Keratinocyte (primary cell): ENCODE measurements at regions not wholly inside any gene's neighbourhood (a gene's known extent, or its start where the extent isn't known, plus 50 kb on each side); places are given as distances from the start of the nearest gene placed in this dataset.

Experiments
- DNase-seq: peaks from one replicate; pipeline ENCODE4 v3.0.0-alpha.2; 2011; ENCODE audit warnings: low read depth, missing footprints, low spot score
- FAIRE-seq: peaks from 2 replicates; lab custom pipeline; 2011; peaks lifted over from hg19 to GRCh38; lab: Jason Lieb, UNC
- H2AFZ ChIP-seq: 2 replicates; pipeline ENCODE4 v1.6.0; 2012; ENCODE audit warnings: low read length, control low read depth, inconsistent platforms; ENCODE audit not compliant: control insufficient read depth
- H3K27ac ChIP-seq: 2 replicates; pipeline ENCODE4 v1.5.1; 2011; ENCODE audit warnings: low read length; ENCODE audit not compliant: control insufficient read depth, insufficient read depth
- H3K27me3 ChIP-seq: 3 replicates; pipeline ENCODE4 v1.6.0; 2011; ENCODE audit warnings: low read length; ENCODE audit not compliant: control insufficient read depth, insufficient read depth; ENCODE audit errors: extremely low read depth
- H3K36me3 ChIP-seq, 2 experiments: 2 replicates in 1 of 2; 3 replicates in 1 of 2; pipeline ENCODE4 v1.5.1; 2011; ENCODE audit warnings: low read length in 2 of 2, mild to moderate bottlenecking in 1 of 2; ENCODE audit not compliant: control insufficient read depth in 2 of 2, insufficient read depth in 2 of 2; ENCODE audit errors: extremely low read depth in 1 of 2
- H3K4me1 ChIP-seq: 3 replicates; pipeline ENCODE4 v1.5.1; 2011; ENCODE audit warnings: low read length; ENCODE audit not compliant: control insufficient read depth, insufficient read depth; ENCODE audit errors: extremely low read depth
- H3K4me2 ChIP-seq: 3 replicates; pipeline ENCODE4 v1.6.0; 2011; ENCODE audit warnings: low read depth, low read length; ENCODE audit not compliant: control insufficient read depth, insufficient read depth; ENCODE audit errors: extremely low read depth
- H3K4me3 ChIP-seq, 3 experiments: fragments of 200-600 bp in 1 of 3; sonication (generic) in 1 of 3; 2 replicates in 2 of 3; 3 replicates in 1 of 3; pipeline ENCODE4 v1.5.1; 2011 to 2016; ENCODE audit warnings: low read length in 3 of 3, mild to moderate bottlenecking in 3 of 3, control low read depth in 2 of 3, inconsistent platforms in 1 of 3, low read depth in 1 of 3, mixed read lengths in 1 of 3, mixed run types in 1 of 3, moderate library complexity in 1 of 3; ENCODE audit not compliant: control insufficient read depth in 2 of 3, insufficient read depth in 2 of 3; ENCODE audit errors: extremely low read depth in 1 of 3
- H3K79me2 ChIP-seq: 2 replicates; pipeline ENCODE4 v1.6.0; 2012; ENCODE audit warnings: low read length; ENCODE audit not compliant: control insufficient read depth, insufficient read depth
- H3K9ac ChIP-seq: 3 replicates; pipeline ENCODE4 v1.6.0; 2011; ENCODE audit warnings: low read length; ENCODE audit not compliant: control insufficient read depth, insufficient read depth; ENCODE audit errors: extremely low read depth
- H3K9me1 ChIP-seq: 3 replicates; pipeline ENCODE4 v1.6.0; 2011; ENCODE audit warnings: low read length; ENCODE audit not compliant: control insufficient read depth, insufficient read depth; ENCODE audit errors: extremely low read depth
- H3K9me3 ChIP-seq: 2 replicates; pipeline ENCODE4 v1.5.1; 2012; ENCODE audit warnings: low read depth, low read length; ENCODE audit not compliant: control insufficient read depth
- H4K20me1 ChIP-seq: 3 replicates; pipeline ENCODE4 v1.6.0; 2011; ENCODE audit warnings: low read length; ENCODE audit not compliant: control insufficient read depth, insufficient read depth; ENCODE audit errors: extremely low read depth
- EZH2 ChIP-seq: IDR thresholded peaks from one replicate; pipeline ENCODE4 v1.6.1; 2012; ENCODE audit warnings: inconsistent platforms, mild to moderate bottlenecking, low read length, moderate library complexity
- dilution Hi-C: fragments of 300-500 bp; cut with MboI; formaldehyde crosslinking; loops from one replicate; pipeline ENCODE4 v1.7.0; 2020; ENCODE audit warnings: low sequenced_read_pairs; ENCODE audit not compliant: extremely low pct_ligation_motif_present
- TF ChIP-seq, protein P1 (sequence below), 3 experiments: IDR thresholded peaks in 1 of 3; conservative IDR thresholded peaks in 1 of 3; optimal IDR thresholded peaks in 1 of 3; 2 replicates in 2 of 3; 3 replicates in 1 of 3; pipeline versions ENCODE3 to v1.5.1; 2011; ENCODE audit warnings: low read length in 3 of 3, mild to moderate bottlenecking in 3 of 3, moderate library complexity in 2 of 3, control low read depth in 1 of 3, inconsistent platforms in 1 of 3; ENCODE audit not compliant: insufficient read depth in 2 of 3; ENCODE audit errors: extremely low read depth in 1 of 3

DNA sequence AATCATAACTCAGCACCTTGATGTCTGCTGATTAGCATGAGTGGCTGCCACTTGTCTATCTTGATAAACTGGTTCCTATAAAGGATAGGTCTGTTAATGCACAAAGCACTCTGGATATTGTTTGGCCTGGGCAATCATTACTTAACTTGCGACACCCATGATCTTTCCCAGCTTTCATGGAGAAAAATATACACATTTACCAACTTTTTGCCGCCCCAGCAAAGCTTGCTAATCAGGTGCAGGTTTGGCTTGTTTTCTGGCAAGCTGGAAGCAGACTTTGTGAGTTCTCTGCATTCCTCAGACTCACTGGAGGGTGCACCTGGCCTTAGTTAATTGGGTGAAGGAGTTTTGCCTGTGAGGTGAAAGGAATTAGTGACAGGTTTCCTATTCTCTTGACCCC lies 1126.4 kb upstream of the FLRT2 start:
- H3K9ac ChIP-seq: no peak overlapping the region
- H3K27me3 ChIP-seq: no peaks in the 10 kb centered on the region
- no peak overlapping the region for H3K4me2 ChIP-seq
- no peak for FAIRE-seq
- no peaks in the 10 kb centered on the region for H3K4me1 ChIP-seq
- no peaks in the 10 kb centered on the region for H3K9me3 ChIP-seq
- no peaks in the 10 kb centered on the region for H3K9me1 ChIP-seq
- no peak overlapping the region for H3K27ac ChIP-seq
- dilution Hi-C loops: no loop called here
- H3K36me3 ChIP-seq: no peaks in the 10 kb centered on the region
- H2AFZ ChIP-seq: no peak overlapping the region
- TF ChIP-seq EZH2: no peak
- TF ChIP-seq, protein P1, sequence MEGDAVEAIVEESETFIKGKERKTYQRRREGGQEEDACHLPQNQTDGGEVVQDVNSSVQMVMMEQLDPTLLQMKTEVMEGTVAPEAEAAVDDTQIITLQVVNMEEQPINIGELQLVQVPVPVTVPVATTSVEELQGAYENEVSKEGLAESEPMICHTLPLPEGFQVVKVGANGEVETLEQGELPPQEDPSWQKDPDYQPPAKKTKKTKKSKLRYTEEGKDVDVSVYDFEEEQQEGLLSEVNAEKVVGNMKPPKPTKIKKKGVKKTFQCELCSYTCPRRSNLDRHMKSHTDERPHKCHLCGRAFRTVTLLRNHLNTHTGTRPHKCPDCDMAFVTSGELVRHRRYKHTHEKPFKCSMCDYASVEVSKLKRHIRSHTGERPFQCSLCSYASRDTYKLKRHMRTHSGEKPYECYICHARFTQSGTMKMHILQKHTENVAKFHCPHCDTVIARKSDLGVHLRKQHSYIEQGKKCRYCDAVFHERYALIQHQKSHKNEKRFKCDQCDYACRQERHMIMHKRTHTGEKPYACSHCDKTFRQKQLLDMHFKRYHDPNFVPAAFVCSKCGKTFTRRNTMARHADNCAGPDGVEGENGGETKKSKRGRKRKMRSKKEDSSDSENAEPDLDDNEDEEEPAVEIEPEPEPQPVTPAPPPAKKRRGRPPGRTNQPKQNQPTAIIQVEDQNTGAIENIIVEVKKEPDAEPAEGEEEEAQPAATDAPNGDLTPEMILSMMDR (optimal IDR thresholded peaks at IDR 0.05 in 1 of 3, IDR thresholded peaks at IDR 0.05 in 1 of 3, conservative IDR thresholded peaks at IDR 0.05 in 1 of 3; ENCODE audit: extremely low read depth in 1 of 3, insufficient read depth in 2 of 3, low read length in 3 of 3): no peak
- H3K79me2 ChIP-seq: no peaks in the 10 kb centered on the region
- no peaks in the 10 kb centered on the region for H4K20me1 ChIP-seq
- DNase-seq: no peak
- no peak overlapping the region for H3K4me3 ChIP-seq

DNA sequence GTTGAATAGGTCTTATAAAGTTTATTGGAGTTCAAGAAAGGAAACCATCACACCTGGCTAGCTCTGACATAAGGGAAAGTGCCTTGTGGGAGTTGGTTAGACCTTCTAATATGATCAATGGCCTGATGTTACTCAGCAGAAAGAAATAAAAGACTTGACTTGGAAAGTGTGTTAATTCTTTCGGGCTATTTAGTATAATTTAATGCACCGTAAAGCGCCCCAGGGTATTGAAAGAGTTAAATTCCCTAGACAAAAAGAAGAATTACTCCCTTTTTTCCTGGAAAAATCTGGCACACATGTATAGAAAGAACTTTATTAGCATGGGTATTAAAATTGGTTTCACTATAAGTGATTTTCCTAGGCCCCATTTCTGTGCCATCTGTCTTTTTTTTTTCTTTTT lies 1125.7 kb upstream of the FLRT2 start:
- Histone ChIP-seq H3K4me2 (no peak overlapping the region), H3K27me3 (no peaks in the 10 kb centered on the region), H3K36me3 (no peaks in the 10 kb centered on the region), H3K4me1 (no peaks in the 10 kb centered on the region), H3K9me3 (no peaks in the 10 kb centered on the region), H2AFZ (no peak overlapping the region), H3K9me1 (no peaks in the 10 kb centered on the region), H3K27ac (no peak overlapping the region), H4K20me1 (no peaks in the 10 kb centered on the region), H3K4me3 (no peak overlapping the region), H3K79me2 (no peaks in the 10 kb centered on the region), H3K9ac (no peak overlapping the region)
- no peak for FAIRE-seq
- dilution Hi-C loops: no loop called here
- no peak for DNase-seq
- TF ChIP-seq, protein P1 (optimal IDR thresholded peaks at IDR 0.05 in 1 of 3, IDR thresholded peaks at IDR 0.05 in 1 of 3, conservative IDR thresholded peaks at IDR 0.05 in 1 of 3; ENCODE audit: extremely low read depth in 1 of 3, insufficient read depth in 2 of 3, low read length in 3 of 3): no peak
- no peak for TF ChIP-seq EZH2
